ENCODE measurements at regions not wholly inside any gene's neighbourhood (a gene's known extent, or its start where the extent isn't known, plus 50 kb on each side); places are given as distances from the start of the nearest gene placed in this dataset.
A peak's percentile ranks its signal among the peaks of the same experiment; 100 is the strongest.

GRCh38 chr3:8450618-8451017 lies 51.0 kb upstream of the LMCD1 start:
- no peak for TF ChIP-seq CTCF (IDR thresholded peaks at IDR 0.05; ENCODE audit: low read length, missing control alignments)
- peak; percentile 16 for DNase-seq (ENCODE audit: low read depth)

GRCh38 chr3:8451696-8452095 lies 49.9 kb upstream of the LMCD1 start:
- DNase-seq (ENCODE audit: low read depth), result peak; percentile 45
- no peak for TF ChIP-seq CTCF (IDR thresholded peaks at IDR 0.05; ENCODE audit: low read length, missing control alignments)
- no peak overlapping the region for H3K4me3 ChIP-seq (replicated peaks; ENCODE audit: low read depth, low read length)

More at GRCh38 chr3:8450618-8451017, 51.0 kb upstream of the LMCD1 start:
- H3K4me3 ChIP-seq (replicated peaks; ENCODE audit: low read depth, low read length), result no peak overlapping the region
